AG09319 (cell line): ENCODE measurements at regions not wholly inside any gene's neighbourhood (a gene's known extent, or its start where the extent isn't known, plus 50 kb on each side); places are given as distances from the start of the nearest gene placed in this dataset.

Source experiments
- DNase-seq: peaks from one replicate; pipeline ENCODE4 v3.0.0-alpha.2; 2010; ENCODE audit warnings: low read depth; ENCODE audit errors: extremely low read depth
- TF ChIP-seq, protein P1 (sequence below): IDR thresholded peaks from 2 replicates; pipeline ENCODE4 v1.5.1; 2011; ENCODE audit warnings: low read depth, mild to moderate bottlenecking, inconsistent platforms, low read length, moderate library complexity

- no peak for DNase-seq
- TF ChIP-seq, protein P1, sequence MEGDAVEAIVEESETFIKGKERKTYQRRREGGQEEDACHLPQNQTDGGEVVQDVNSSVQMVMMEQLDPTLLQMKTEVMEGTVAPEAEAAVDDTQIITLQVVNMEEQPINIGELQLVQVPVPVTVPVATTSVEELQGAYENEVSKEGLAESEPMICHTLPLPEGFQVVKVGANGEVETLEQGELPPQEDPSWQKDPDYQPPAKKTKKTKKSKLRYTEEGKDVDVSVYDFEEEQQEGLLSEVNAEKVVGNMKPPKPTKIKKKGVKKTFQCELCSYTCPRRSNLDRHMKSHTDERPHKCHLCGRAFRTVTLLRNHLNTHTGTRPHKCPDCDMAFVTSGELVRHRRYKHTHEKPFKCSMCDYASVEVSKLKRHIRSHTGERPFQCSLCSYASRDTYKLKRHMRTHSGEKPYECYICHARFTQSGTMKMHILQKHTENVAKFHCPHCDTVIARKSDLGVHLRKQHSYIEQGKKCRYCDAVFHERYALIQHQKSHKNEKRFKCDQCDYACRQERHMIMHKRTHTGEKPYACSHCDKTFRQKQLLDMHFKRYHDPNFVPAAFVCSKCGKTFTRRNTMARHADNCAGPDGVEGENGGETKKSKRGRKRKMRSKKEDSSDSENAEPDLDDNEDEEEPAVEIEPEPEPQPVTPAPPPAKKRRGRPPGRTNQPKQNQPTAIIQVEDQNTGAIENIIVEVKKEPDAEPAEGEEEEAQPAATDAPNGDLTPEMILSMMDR: no peak
Measured at GRCh38 chr12:126797525-126797924, 1469.4 kb upstream of the TMEM132C start.

- TF ChIP-seq, protein P1: no peak
- no peak for DNase-seq
Measured at GRCh38 chr12:126798449-126798848, 1468.5 kb upstream of the TMEM132C start.

DNA sequence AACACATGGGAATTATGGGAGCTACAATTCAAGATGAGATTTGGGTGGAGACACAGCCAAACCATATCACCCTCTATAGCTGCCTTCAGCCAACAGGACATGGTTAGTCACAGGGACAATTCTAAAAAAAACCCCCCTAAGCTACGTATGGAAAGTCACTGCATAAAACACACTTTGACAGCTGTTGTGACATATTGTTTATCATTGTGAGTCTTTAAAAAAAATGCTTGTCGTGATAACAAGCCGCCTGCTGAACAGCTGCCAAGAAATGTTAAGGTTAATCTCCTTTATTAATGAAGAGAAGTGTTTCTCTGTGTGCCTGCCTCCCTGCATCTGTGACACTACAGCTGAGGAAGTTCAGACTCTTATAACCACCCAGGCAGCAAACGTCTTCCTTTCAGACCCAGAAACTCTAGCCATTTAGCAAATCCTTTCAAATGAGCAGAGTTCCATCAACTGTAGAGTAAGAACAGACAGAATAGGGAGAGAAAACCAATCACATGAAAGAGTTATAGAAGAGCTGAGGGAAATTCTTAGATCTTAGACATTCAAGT, 1459.6 kb upstream of the TMEM132C start:
- TF ChIP-seq, protein P1: no peak
- no peak for DNase-seq

DNA sequence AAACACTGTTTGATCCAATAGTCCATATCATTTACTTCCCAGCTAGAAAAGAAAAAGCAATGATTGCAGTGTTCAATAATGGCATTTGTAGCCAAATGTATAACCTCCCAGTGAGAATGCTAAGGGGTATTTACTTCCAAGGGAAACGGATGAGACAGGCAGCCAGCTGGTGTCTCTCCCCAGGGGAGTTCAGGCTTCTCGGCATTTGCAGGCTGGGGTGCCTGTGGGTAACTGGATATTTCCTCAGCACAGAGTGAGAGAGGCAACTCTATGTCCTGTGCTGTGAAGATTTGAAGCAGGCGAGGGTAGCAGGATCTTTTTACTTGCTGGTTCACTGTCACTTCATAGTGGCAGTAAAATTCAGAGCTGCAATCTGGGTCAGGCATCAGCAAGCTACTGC, 1455.6 kb upstream of the TMEM132C start:
- no peak for DNase-seq
- TF ChIP-seq, protein P1: no peak

- DNase-seq: no peak
- TF ChIP-seq, protein P1: no peak
Measured at GRCh38 chr12:126819554-126819953, 1447.4 kb upstream of the TMEM132C start.

DNA sequence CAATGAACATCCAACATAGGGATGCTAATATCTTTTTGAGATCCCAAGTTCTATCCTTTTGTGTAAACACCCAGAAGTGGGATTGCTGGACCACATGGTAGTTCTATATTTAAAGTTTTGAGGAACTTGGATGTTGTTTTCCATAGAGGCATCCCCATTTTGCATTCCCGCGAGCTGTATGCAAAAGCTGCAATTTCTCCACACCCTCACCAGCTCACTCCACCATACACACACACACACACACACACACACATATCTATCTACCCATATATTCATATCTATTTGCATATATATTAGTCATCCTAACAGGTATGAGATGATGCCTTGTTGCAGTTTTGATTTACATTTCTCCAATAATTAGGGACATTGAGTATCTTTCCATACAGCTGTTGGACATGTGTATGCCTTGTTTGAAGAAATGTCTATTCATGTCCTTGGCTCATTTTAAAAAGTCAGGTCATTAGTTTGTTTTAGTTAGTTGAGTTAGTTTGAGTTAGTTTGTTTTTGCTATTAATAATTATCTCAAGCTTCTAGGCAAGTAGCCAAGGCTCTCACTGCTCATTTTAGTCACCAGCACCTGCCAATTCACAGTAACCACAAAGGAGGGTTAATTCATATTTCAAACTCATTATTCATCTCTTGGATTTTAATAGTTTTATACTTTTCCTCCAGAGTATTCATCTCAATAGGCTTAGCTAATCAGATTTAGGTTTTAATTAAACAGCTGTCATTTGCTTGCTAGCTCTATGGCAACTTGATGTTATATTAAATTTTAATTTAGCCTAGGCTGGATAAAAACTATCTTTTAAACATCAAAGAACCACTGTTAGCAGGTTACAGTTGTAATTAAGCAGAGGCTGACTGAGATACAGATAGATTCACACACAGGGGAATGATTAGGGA, 1435.9 kb upstream of the TMEM132C start:
- no peak for DNase-seq
- TF ChIP-seq, protein P1: no peak

- DNase-seq: no peak
- TF ChIP-seq, protein P1: no peak
Measured at GRCh38 chr12:126837697-126838096, 1429.3 kb upstream of the TMEM132C start.
